ENCODE measurements at regions not wholly inside any gene's neighbourhood (a gene's known extent, or its start where the extent isn't known, plus 50 kb on each side); places are given as distances from the start of the nearest gene placed in this dataset.

DNA sequence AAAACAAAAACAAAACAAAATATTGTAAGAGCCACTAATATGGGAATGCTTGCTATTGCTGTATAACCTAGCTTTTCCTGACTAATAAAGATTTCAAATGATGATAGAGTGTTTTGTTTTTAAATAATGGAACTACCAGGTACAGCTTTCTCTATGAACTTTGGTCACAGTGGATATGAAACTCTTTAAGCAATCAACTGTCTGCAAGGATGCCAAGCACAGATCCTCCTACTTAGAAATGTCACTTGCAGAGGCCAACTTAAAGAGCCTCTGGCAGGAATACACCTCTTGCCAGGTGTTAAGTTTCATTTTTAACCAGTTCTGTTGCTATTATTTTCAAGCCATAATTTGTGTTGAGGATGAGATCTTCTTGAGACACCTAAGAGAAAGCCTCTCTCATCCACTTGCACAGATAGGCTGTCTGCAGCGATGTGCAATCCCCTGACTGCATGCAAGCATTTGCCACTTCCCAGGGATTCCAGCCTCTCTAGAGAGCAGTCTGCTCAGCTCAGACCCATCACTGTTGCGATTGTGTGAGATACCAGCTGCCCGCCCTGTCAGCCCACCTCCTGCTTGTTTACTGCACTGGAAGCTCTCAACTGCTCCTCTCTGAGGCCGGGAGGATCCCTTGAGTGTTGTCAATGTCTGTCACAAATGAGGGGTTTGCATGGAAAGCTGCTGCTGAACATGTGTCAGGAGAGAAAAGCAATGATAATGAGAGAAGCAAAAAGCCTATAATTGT, 86.1 kb upstream of the SCG2 start:
- TF ChIP-seq EP300 (IDR thresholded peaks at IDR 0.05): no peak
- TF ChIP-seq, protein P1, sequence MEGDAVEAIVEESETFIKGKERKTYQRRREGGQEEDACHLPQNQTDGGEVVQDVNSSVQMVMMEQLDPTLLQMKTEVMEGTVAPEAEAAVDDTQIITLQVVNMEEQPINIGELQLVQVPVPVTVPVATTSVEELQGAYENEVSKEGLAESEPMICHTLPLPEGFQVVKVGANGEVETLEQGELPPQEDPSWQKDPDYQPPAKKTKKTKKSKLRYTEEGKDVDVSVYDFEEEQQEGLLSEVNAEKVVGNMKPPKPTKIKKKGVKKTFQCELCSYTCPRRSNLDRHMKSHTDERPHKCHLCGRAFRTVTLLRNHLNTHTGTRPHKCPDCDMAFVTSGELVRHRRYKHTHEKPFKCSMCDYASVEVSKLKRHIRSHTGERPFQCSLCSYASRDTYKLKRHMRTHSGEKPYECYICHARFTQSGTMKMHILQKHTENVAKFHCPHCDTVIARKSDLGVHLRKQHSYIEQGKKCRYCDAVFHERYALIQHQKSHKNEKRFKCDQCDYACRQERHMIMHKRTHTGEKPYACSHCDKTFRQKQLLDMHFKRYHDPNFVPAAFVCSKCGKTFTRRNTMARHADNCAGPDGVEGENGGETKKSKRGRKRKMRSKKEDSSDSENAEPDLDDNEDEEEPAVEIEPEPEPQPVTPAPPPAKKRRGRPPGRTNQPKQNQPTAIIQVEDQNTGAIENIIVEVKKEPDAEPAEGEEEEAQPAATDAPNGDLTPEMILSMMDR (IDR thresholded peaks at IDR 0.05): no peak
